GM18907 (cell line): ENCODE measurements at regions not wholly inside any gene's neighbourhood (a gene's known extent, or its start where the extent isn't known, plus 50 kb on each side); places are given as distances from the start of the nearest gene placed in this dataset.

ENCODE experiments used
- ATAC-seq: cut with Tn5 transposase; IDR thresholded peaks from one replicate; pipeline ENCODE4 v1.9.1; 2021; ENCODE audit warnings: mild to moderate bottlenecking, moderate library complexity; ENCODE audit not compliant: unreplicated experiment

DNA sequence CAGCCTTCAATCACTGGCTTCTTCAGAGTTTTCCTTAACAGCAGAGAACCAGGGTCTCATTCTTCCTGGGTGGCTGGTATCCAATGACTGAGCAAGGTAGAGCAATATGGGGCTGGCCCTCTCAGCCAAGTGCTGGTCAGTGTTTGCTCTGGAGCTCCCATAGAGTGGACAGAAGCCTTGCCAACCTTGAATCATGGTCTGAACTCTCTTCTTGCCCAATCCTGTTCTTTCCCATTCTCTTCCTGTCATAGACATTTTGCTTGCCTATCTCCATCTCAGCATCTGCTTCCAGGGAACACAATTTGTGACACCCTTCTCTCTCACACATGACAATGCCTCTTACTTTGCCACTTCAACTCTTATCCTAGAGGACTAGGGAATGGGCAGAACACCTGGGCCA, 245.6 kb upstream of the PEX5L start:
- no peak for ATAC-seq

DNA sequence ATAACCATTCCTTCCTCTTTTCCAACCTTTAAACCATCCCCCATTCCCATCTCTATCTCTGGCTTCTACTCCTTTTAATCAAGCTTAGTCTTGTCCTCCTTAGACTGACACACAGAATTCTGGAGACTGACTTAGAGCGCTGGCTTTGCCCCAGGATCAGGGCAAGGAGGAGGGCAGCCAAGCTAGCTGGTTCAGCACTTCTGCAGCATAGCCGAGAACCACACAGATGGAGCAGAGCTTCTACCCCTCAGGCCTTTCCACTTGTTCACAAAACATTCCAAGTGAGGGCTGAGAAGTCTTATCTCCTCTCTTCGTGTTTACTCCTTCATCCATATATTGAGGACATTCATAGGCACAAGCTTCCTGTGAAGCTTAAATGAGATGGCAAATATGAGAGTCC, 246.5 kb upstream of the PEX5L start:
- no peak for ATAC-seq

- no peak for ATAC-seq
Observed at GRCh38 chr3:180284331-180285110, 247.8 kb upstream of the PEX5L start.

- no peak for ATAC-seq
Observed at GRCh38 chr3:180287703-180288102, 251.0 kb upstream of the PEX5L start.

- no peak for ATAC-seq
Observed at GRCh38 chr3:180288816-180289215, 252.1 kb upstream of the PEX5L start.

DNA sequence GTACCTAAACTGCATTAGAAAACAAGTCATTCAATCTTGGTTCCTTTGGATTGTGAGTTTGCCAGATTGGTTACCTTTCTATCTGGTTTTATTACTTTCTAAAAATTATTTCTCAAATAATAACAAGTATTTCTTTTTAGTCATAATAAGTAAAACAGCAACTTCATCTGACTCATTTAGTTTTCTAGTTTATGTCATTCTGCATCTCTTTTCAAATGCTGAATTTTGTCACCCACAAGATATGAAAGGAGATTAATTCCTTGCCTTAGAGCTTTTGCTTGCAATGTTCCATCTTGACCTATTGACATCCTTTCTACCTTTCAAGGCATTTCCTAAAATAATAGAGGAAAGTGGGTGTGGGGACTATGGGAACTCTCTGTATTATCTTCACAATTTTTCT, 253.6 kb upstream of the PEX5L start:
- ATAC-seq, result no peak

DNA sequence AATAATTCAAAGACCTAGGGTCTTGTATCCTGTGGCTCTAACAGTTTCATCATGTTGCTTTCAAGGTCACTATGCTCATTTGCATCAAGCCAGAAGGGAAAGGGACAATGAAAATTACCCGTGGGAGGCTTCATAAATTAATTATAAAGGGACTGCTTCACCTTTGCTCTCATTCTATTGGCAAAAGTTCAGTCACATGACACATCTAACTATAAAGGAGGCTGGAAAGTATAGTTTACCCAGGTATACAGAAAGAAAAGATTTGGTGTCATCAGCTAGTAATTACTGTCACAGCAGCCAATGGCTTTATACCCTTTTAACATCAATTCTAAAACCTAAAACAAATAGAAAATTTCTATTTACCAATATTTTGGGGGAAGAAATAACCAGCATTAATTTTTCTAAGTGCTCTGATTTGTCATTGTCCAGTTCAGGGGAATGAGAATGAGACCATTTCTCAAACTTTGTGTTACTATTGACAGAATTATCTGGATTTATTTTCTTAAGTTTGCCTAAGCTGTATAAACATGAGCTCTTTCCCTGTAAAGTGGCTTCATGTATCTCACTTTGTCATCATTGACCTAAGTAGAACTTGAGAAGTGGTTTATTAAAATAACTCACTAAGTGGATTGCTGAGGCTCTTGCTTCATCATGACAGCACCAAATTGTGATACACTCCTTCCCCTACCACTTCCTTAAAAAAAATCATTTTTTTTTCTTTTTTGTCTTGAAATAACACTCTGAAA, 257.7 kb upstream of the PEX5L start:
- no peak for ATAC-seq

DNA sequence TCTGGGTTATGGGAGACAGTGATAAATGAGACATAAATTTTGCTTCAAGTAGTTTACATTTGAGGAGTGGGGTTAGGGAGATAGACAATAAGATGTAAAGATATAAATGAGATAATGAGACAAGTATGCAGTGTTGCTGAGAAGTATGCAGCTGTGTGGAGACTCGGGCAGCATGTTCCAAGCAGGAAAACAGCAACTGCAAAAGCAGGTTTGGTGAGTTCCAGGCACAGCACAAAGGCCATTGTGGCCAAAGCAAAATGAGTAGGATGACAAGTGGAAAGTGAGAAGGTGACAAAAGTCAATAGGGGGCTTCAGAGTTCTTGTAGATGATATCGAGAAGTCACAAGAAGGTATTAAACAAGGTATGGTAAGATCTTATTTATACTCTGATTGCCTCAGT, 259.1 kb upstream of the PEX5L start:
- ATAC-seq, result no peak

DNA sequence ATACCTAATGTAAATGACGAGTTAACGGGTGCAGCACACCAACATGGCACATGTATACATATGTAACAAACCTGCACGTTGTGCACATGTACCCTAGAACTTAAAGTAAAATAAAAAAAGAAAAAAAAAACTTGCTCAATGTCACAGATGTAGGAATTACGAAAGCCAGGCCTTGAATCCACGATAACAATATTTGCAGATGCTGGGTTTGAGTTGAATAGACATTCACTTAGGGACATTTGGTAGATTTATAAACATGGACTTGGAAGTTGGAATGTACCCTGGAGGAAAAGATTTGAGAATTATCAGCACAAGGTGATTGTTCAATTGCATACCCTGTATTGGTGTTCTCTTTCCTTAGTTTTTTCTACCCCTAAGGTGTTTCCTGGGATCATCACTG, 260.2 kb upstream of the PEX5L start:
- no peak for ATAC-seq

GRCh38 chr3:180306155-180306554, 269.4 kb upstream of the PEX5L start:
- ATAC-seq, result no peak

- ATAC-seq, result no peak
Observed at GRCh38 chr3:180306691-180307090, 270.0 kb upstream of the PEX5L start.

DNA sequence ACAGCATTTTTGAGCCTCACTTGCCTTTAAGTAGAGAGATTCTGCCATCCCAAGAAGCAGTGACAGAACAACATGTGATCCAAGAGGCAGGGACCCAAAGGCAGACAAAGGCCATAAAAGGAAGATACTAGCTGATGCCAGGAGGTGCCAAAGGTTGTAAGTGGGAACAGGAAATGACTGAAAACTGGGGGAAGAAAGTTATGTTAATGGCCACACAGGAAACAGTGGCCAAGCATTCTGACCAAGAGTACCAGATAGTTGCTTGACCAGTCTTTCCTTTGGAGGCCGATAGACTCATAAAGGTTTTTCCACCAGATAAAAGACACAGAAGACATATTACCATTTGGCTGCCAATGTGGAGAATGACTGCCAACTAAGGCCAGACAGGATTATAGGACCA, 274.5 kb upstream of the PEX5L start:
- no peak for ATAC-seq

- ATAC-seq, result no peak
Observed at GRCh38 chr3:180316321-180316720, 279.6 kb upstream of the PEX5L start.

- ATAC-seq, result no peak
Observed at GRCh38 chr3:180319461-180319860, 282.5 kb upstream of the TTC14 start.

GRCh38 chr3:180320631-180321030, 281.3 kb upstream of the TTC14 start:
- ATAC-seq, result no peak

DNA sequence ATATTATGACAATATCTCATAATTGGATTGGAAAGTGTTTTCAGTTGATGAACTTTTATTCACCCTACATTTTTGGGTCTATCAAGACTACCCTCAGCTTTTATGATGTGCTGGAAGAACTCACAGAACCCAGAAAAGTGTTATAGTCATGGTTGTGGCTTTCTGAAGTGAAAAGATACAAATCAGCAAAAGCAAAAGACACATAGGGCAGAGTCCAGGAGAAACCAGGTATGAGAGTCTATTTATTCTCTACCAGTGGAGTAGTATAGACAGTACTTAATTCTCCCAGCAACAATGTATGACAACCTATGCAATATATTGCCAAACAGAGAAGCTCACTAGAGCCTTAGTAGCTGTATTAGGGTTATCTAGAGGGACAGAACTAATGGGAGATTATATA, 280.4 kb upstream of the TTC14 start:
- ATAC-seq, result no peak

- no peak for ATAC-seq
Observed at GRCh38 chr3:180322829-180323228, 279.1 kb upstream of the TTC14 start.

DNA sequence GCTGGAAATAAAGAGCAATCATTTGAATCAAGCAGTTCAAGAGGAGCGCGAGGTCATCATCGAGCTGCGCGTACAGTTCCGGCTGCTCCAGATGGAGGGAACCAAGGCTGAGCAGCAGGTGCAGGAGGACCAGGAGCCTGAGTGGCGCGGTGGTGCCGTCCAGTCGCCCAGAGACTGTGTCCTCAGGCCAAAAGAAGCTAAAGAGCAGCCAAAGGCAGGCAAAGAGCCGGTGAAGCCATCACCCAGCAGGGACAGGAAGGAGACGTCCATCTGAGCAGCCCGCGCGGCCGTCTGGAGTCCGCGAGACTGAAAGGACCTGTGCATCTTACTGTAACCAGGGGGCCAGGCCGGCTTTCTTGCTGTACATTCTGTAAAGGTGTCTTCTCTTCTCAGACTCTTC, 277.2 kb upstream of the TTC14 start:
- ATAC-seq, result no peak

DNA sequence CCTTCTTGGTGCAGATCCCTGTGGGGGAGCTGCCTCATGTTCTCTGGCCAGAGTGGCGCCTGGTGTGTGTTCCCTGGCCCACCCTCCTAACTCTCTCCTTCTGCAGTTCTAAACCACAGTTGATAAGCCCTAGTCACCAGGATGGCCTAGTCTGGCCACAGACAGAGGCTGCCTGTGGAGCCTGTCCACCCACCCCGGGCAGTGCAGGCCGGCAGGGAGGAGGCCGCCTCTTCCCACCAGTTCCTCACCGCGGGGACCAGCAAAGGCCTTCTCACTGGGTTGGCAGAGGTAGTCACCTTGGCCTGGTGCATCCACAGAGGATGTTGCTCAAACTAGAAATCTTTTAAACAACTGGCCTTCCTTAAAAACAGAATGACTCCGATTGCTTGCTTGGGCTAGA, 276.4 kb upstream of the TTC14 start:
- no peak for ATAC-seq

DNA sequence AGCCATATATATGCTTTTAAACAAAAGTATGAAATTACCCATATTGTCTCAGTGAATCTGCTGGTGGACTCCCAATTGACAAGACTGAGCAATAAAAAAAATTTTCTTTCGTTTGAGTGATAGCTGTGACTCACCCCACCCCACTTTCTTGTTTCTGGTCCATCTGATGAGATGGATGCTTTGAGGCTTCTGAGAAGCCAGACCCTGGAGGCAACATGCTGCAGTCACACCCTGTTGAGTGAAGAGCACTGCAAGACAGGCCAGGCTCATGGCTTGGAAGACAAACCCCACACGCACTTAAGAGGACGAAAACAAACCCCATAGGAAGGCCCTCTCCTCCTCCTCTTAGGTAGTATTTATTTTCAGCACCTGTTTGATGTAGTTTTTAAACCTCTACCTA, 276.0 kb upstream of the TTC14 start:
- ATAC-seq, result no peak

DNA sequence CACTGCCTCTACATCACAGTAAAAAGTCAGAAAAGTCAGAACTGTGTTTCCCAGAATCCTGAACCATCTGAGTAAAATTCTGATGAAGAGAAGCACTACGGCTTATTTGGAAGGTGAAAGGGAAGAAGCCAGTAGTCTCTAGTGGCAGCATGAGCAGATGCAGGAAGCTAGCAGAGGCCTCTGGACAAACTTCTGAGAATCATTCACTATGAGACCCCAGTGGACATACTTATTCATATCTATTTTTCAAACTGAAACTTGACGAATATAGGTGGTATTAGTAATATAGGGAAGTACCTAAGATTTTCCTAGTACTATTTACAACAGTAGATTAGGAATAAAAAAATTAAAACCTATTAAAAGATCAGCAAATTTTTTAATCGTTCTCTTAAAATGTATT, 272.8 kb upstream of the TTC14 start:
- peak; percentile 80 for ATAC-seq

- no peak for ATAC-seq
Observed at GRCh38 chr3:180329847-180330246, 272.1 kb upstream of the TTC14 start.

DNA sequence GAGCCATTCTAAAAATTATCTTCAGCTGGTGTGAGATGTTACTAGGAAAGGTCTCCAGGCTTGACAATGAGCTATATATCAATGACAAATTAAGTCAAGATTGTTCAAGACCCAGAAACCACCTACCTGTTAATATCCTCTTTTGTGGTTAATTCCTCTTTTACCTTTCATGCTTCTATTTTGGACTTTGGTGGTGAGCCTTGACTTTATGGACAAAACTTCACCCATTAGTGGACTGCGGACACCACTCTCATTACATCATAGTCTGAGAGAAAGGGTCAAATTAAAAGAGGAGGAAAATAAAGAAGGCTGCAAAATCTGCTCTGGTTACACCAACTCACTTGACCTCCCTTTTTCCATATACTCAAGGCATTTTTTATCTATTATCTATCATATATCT, 271.5 kb upstream of the TTC14 start:
- no peak for ATAC-seq
